GM21528 (cell line): ENCODE measurements at regions not wholly inside any gene's neighbourhood (a gene's known extent, or its start where the extent isn't known, plus 50 kb on each side); places are given as distances from the start of the nearest gene placed in this dataset.

Experiments
- ATAC-seq: cut with Tn5 transposase; IDR thresholded peaks from one replicate; pipeline ENCODE4 v1.9.1; 2021; ENCODE audit warnings: mild to moderate bottlenecking, moderate library complexity; ENCODE audit not compliant: unreplicated experiment, low FRiP score

DNA sequence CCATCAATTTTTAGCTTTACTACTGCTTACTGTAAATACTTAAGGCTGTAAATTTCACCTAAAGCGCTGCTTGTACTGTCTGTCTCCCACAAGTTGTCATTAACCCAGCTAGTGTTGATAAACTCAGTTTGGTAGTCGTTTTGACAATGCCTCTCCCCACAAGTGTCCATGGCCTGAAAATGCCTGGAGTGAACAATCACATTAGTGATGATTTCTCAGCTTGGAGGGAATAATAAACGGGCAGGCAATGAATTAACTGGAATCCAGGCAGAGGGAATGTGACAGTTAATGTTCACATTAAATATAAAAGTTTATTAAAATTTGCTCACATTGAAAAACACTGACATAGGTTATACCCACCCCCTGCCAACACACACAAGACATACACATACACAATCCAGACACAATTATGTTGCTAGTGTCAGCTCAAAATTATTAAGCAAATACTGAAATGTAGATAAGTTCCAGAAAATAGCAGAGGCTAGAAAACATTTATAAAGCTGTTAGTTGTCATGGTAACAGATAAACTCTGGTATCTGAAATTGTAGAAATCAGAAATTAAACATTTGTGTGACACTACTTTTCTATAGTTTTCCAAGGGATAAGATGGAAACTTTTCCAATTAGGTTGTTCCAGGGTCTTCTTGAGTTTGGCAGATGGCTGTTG, 341.9 kb downstream of the DIRAS2 start:
- ATAC-seq = no peak

- no peak for ATAC-seq
These were observed 341.4 kb downstream of the DIRAS2 start for GRCh38 chr9:90301277-90301653.

- ATAC-seq = no peak
These were observed 339.0 kb downstream of the DIRAS2 start for GRCh38 chr9:90303655-90304054.

GRCh38 chr9:90306158-90306557, 336.5 kb downstream of the DIRAS2 start:
- no peak for ATAC-seq

DNA sequence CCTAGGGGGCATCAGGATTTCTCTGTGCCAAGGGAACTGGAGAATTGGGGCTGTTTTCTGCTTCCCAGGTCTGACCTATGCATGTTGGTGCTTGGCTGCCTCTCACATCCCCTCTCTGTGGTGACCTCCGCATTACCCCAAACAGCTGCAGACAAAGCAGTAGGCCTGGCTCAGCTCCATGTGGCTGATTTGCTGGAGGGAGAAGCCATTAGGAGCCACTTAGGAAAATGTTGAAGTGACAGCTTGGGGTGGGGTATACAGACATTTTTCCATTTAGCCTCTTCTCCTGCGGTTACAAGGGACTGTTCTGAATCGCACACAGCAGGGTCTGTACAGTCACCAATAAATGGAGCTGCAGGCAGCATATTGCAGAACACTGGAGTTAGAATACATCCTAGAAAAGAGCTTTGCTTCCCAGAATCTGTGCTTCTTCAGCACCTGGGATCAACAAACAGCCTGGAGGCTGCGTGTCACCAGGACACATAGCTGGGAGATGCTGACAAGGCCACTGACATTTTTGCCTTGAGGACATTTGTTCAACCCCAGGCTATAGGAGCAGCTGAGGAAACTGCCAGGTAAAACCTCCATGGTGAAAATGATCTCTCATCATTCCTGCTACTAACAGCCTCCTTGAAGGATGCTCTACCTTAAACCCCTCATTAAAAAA, 335.3 kb downstream of the DIRAS2 start:
- ATAC-seq = no peak

- no peak for ATAC-seq
These were observed 334.7 kb downstream of the DIRAS2 start for GRCh38 chr9:90307891-90308290.

DNA sequence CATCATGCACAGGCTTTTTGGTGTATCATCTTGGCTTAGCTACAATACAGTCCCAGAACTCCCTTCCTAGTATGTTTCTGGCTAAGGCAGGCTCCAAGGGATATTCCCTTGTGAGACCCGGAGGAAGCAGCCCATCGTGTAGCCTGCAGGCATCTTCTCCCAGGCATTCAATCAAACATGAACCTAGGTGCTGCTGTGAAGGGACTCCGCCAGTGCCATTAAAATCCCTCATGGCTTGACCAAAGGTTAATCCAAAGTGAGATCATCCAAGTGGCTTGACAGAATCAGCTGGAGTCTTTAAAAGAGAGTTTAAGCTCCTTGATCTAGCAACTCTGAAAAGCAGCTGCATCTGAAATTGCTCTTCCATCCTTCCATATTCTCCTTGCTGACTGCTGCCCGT, 333.9 kb downstream of the DIRAS2 start:
- ATAC-seq = no peak

DNA sequence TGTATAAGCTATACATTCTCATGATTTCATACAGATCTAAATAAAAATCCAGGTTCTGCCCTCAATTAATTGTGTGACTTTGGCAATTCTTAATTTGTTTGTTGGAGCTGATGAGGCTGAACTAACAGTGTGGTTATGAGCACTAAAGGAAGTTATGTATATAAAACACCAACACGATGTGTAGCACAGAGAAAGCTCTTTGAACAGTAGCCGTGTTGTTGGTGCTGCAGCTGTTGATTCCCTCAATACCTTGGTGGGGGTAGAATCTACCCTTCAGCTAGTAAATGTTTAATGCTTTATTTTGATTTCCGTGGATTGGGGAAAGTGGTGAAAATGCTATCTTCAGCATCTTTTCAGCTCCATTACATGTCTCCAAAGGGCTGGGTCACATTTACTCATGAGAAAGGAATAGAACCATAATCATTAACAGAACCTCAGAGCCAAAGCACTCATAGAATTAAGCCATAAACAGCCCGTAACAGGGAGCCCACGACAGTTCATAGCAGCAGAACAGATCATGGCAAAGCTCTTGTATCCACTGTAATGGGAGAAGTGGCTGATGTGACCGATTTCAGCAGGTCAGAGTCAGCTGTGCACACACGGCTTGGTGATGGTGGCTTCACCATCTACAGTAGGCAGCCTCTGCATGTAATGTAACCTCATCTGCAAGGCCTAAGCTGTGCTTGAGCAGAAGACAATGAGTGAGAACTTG, 332.7 kb downstream of the DIRAS2 start:
- no peak for ATAC-seq

GRCh38 chr9:90310521-90310876, 332.1 kb downstream of the DIRAS2 start:
- no peak for ATAC-seq

DNA sequence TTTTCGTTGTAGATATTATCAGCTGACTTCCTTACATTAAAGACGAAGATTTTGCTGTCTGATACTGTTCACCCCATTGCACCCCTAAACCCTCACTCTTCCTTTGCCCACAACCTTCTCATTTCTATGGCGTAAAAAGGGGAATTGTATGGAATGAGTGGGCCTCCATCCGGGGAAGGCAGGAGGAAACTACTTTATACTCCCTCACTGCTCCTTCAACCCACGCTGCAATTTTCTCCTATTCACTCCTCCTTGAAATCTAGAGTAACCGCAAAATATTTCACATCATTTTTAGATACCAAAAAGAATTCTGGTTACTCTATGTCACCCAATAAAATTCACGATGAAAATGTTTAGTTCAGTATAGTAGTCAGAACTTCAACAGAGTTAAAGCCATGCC, 330.8 kb downstream of the DIRAS2 start:
- ATAC-seq = no peak

DNA sequence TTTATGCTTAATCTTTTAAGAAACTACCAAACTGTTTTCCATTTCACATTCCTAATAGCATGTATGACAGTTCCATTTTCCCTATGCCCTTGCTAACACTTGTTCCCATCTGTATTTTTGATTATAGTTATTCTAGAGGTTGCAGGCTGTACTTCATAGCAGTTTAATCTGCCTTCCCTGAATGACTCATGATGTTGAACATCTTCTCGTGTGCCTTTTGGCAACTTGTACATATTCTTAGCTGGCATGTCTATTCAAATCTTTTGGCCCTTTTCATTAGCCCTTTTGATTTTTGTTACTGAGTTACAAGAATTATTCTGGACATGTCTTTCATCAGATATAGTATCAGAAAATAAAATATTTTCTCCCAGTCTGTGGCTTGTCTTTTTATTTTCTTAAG, 320.3 kb downstream of the DIRAS2 start:
- no peak for ATAC-seq

- no peak for ATAC-seq
These were observed 316.5 kb downstream of the DIRAS2 start for GRCh38 chr9:90325913-90326653.

- no peak for ATAC-seq
These were observed 312.4 kb downstream of the DIRAS2 start for GRCh38 chr9:90330231-90330630.

DNA sequence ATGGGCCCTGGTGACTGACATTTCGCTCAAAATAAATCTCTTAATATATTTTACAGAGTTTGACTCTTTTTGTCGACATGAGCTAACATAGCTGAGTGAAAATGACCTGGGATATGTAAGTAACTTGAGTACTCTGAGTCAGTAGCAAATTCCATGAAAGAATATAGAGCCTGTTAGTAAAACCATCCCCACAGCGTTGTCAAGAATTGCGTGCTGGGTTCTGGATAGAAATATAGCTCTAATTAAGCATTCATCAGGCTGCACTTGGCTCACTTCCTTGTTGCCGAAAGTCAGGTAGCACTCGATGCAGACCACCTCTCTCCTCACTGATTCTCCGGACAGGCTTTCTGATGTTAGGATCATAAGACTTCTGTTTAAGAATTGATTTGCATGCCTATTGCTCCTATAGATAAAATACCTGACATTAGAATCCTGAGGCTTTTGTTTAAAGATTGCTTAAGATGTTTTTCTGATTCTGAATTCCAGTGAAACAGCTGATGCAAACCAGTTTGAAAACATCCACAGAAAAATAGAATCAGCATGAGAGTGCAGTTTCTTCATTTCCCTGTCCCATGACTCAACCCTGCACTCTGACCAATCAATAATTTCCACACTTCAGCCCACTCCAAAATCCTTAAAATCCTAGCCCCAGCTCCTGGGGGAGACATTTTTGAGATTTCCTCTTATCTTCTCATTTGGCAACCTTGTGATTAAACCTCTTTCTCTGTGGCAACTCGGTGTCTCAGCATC, 310.6 kb downstream of the DIRAS2 start:
- no peak for ATAC-seq

- no peak for ATAC-seq
These were observed 309.4 kb downstream of the DIRAS2 start for GRCh38 chr9:90333226-90333625.

GRCh38 chr9:90340421-90340820, 302.2 kb downstream of the DIRAS2 start:
- no peak for ATAC-seq

- ATAC-seq = no peak
These were observed 300.0 kb downstream of the DIRAS2 start for GRCh38 chr9:90342607-90343006.

DNA sequence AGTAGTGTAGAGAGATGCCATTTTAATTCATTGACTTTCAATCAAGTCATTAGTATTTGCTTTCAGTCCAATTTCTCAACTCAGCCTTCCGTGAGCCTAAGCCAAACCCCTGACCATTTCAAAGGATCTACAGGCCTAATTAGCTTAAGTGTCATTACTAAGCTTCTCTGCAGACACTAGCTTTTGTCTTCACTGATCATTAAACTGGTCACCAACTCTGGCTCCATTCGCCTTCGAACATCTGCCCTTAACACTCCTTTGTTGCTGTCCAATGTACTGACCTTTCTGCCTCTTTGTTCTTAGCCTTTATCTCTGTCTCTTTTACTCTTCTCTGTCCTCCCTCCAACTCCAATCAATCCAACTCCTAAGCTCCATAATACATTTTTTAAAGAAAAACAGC, 299.3 kb downstream of the DIRAS2 start:
- ATAC-seq = no peak

GRCh38 chr9:90343991-90344390, 298.6 kb downstream of the DIRAS2 start:
- ATAC-seq = no peak

DNA sequence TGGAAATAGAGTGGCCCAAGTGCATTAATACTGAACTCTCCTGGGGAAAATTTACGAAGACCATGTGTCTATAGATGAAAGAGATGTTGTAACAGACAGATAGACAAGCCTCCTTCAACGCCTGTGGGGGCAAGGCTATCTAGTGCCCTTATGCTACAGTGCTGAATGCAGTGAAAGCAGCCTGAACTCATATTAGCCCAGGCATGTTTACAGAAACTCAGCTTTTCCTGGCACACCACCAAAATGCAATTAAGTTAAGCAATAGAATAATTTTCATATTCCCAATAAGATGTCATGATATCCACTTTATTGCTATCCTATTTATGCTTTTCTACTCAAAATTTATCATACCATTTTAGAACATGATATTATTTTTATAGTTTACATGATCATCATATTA, 277.0 kb downstream of the DIRAS2 start:
- ATAC-seq = no peak

- no peak for ATAC-seq
These were observed 274.4 kb downstream of the DIRAS2 start for GRCh38 chr9:90368241-90368640.
